K562 (cell line): ENCODE measurements at regions not wholly inside any gene's neighbourhood (a gene's known extent, or its start where the extent isn't known, plus 50 kb on each side); places are given as distances from the start of the nearest gene placed in this dataset.

ENCODE experiments used
- CHD2 ChIP-seq: IDR thresholded peaks from 2 replicates; pipeline ENCODE4 v1.6.1; 2011; ENCODE audit warnings: low read depth, low read length
- HDAC8 ChIP-seq: fragments of 450-650 bp; IDR thresholded peaks from 2 replicates; pipeline ENCODE4 v1.6.1; 2016; ENCODE audit warnings: mild to moderate bottlenecking, missing genetic modification characterization, moderate library complexity, missing compliant biosample characterization
- HMGXB4 ChIP-seq: sonication (generic); formaldehyde crosslinking; IDR thresholded peaks from 2 replicates; pipeline ENCODE4 v1.8.1; 2023; ENCODE audit warnings: mild to moderate bottlenecking, missing genetic modification reagents
- POLR2AphosphoS5 ChIP-seq: IDR thresholded peaks from 2 replicates; pipeline ENCODE4 v1.6.1; 2011; ENCODE audit warnings: mild to moderate bottlenecking, low read depth, low read length, moderate library complexity; ENCODE audit not compliant: control insufficient read depth, insufficient read depth
- SIN3A ChIP-seq, 2 experiments: fragments of 150-350 bp in 1 of 2; IDR thresholded peaks; 2 replicates each; pipeline ENCODE4 v1.6.1; 2011 to 2016; ENCODE audit warnings: borderline replicate concordance in 2 of 2, low read depth in 2 of 2, low read length in 2 of 2, mild to moderate bottlenecking in 2 of 2, moderate library complexity in 2 of 2; ENCODE audit not compliant: control insufficient read depth in 1 of 2
- ZNF217 ChIP-seq: sonication (generic); formaldehyde crosslinking; IDR thresholded peaks from 2 replicates; pipeline ENCODE4 v1.8.0; 2022; ENCODE audit warnings: mild to moderate bottlenecking, missing genetic modification reagents
- TF ChIP-seq, protein P1 (sequence below): sonication (generic); formaldehyde crosslinking; IDR thresholded peaks from 2 replicates; pipeline ENCODE4 v1.8.1; 2023; ENCODE audit warnings: mild to moderate bottlenecking, missing genetic modification reagents, moderate library complexity
- TF ChIP-seq, protein P2 (sequence below), 3 experiments: IDR thresholded peaks in 2 of 3; conservative IDR thresholded peaks in 1 of 3; 2 replicates each; pipeline ENCODE4 v1.5.1; 2011 to 2012; ENCODE audit warnings: low read length in 3 of 3, mild to moderate bottlenecking in 3 of 3, control low read depth in 2 of 3, improper control_type of control experiment in 1 of 3, inconsistent platforms in 1 of 3, low read depth in 1 of 3, mixed read lengths in 1 of 3, moderate library complexity in 1 of 3; ENCODE audit not compliant: insufficient read depth in 2 of 3
- TF ChIP-seq, protein P3 (sequence below): sonication (generic); formaldehyde crosslinking; IDR thresholded peaks from 2 replicates; pipeline ENCODE4 v1.8.0; 2022; ENCODE audit warnings: missing genetic modification reagents, mild to moderate bottlenecking, borderline replicate concordance
- TF ChIP-seq, protein P4 (sequence below): fragments of 250-450 bp; sonication (Bioruptor Pico); IDR thresholded peaks from 2 replicates; pipeline ENCODE4 v1.5.0; 2020; ENCODE audit warnings: mild to moderate bottlenecking
- TF ChIP-seq, protein P5 (sequence below), 2 experiments: IDR thresholded peaks; 2 replicates each; pipeline ENCODE4 v1.6.1; 2011; ENCODE audit warnings: borderline replicate concordance in 1 of 2, control low read depth in 1 of 2, low read depth in 1 of 2, low read length in 1 of 2, mild to moderate bottlenecking in 1 of 2, mixed read lengths in 1 of 2, moderate library complexity in 1 of 2; ENCODE audit not compliant: insufficient read depth in 1 of 2, insufficient read length in 1 of 2, poor library complexity in 1 of 2, severe bottlenecking in 1 of 2; ENCODE audit errors: extremely low read depth in 1 of 2
- TF ChIP-seq, protein P6 (sequence below): fragments of 450-650 bp; formaldehyde crosslinking; IDR thresholded peaks from 2 replicates; pipeline ENCODE4 v1.4.0; 2022; ENCODE audit warnings: mild to moderate bottlenecking, moderate library complexity

DNA sequence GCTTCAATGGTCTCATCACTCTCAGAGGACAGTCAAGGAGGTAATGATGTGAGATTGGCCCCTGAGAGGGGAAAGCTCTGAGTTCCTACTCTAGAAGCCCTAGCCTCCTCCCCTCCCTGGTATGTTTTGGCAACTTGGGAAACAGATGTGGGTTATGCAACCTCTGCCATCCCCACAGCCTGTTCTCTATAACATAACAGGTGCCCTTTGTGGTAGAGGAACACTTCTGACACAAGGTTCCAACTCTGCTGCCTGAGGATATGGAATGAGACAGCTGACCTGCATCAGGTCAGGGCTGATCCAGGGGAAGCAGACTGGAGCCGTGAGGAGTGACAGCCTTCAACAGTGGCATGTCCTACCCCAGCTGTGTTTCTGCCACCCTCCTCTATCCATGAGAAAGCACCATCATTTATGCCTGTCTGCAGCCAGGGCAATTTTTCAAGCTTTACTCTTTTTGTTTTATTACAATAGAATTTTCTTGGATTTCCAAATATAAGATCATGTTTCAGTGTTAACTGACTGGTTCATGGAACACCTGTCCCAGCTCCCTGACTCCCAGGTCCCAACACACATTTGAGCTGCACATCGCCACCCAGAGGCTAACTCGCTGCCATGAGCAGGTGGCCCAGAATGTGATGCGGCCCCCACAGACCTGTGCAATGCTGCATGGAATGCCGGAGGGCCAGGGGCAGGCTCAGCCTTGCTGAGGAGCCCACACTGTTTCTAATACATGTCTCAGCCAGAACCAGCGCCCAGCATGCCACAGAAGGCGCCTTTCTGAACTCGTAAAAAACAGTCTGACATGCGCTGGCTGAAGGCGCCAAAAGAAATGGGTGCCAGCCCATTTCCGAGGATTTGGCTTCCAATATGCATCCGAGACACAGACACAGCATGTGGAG lies 124.8 kb upstream of the CHST15 start:
- TF ChIP-seq POLR2AphosphoS5 (no peak), HDAC8 (tag) (no peak), HMGXB4 (CRISPR knock-in tag) (no peak), ZNF217 (CRISPR knock-in tag) (no peak), CHD2 (no peak), SIN3A (IDR thresholded peaks at IDR 0.05; ENCODE audit: borderline replicate concordance in 2 of 2, control insufficient read depth in 1 of 2, low read depth in 2 of 2, low read length in 2 of 2) (no peak)
- TF ChIP-seq, protein P1, sequence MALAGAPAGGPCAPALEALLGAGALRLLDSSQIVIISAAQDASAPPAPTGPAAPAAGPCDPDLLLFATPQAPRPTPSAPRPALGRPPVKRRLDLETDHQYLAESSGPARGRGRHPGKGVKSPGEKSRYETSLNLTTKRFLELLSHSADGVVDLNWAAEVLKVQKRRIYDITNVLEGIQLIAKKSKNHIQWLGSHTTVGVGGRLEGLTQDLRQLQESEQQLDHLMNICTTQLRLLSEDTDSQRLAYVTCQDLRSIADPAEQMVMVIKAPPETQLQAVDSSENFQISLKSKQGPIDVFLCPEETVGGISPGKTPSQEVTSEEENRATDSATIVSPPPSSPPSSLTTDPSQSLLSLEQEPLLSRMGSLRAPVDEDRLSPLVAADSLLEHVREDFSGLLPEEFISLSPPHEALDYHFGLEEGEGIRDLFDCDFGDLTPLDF (CRISPR knock-in tag) = no peak
- TF ChIP-seq, protein P2, sequence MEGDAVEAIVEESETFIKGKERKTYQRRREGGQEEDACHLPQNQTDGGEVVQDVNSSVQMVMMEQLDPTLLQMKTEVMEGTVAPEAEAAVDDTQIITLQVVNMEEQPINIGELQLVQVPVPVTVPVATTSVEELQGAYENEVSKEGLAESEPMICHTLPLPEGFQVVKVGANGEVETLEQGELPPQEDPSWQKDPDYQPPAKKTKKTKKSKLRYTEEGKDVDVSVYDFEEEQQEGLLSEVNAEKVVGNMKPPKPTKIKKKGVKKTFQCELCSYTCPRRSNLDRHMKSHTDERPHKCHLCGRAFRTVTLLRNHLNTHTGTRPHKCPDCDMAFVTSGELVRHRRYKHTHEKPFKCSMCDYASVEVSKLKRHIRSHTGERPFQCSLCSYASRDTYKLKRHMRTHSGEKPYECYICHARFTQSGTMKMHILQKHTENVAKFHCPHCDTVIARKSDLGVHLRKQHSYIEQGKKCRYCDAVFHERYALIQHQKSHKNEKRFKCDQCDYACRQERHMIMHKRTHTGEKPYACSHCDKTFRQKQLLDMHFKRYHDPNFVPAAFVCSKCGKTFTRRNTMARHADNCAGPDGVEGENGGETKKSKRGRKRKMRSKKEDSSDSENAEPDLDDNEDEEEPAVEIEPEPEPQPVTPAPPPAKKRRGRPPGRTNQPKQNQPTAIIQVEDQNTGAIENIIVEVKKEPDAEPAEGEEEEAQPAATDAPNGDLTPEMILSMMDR (IDR thresholded peaks at IDR 0.05 in 2 of 3, conservative IDR thresholded peaks at IDR 0.05 in 1 of 3; ENCODE audit: insufficient read depth in 2 of 3, low read depth in 1 of 3, low read length in 3 of 3) = 0 out of 6 replicates have a peak, but pooled peaks of 1 of the 3 experiments have one; percentile 10
- TF ChIP-seq, protein P3, sequence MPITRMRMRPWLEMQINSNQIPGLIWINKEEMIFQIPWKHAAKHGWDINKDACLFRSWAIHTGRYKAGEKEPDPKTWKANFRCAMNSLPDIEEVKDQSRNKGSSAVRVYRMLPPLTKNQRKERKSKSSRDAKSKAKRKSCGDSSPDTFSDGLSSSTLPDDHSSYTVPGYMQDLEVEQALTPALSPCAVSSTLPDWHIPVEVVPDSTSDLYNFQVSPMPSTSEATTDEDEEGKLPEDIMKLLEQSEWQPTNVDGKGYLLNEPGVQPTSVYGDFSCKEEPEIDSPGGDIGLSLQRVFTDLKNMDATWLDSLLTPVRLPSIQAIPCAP (CRISPR knock-in tag) = no peak
- TF ChIP-seq, protein P4, sequence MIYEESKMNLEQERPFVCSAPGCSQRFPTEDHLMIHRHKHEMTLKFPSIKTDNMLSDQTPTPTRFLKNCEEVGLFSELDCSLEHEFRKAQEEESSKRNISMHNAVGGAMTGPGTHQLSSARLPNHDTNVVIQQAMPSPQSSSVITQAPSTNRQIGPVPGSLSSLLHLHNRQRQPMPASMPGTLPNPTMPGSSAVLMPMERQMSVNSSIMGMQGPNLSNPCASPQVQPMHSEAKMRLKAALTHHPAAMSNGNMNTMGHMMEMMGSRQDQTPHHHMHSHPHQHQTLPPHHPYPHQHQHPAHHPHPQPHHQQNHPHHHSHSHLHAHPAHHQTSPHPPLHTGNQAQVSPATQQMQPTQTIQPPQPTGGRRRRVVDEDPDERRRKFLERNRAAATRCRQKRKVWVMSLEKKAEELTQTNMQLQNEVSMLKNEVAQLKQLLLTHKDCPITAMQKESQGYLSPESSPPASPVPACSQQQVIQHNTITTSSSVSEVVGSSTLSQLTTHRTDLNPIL (CRISPR knock-in tag) = no peak
- TF ChIP-seq, protein P5, sequence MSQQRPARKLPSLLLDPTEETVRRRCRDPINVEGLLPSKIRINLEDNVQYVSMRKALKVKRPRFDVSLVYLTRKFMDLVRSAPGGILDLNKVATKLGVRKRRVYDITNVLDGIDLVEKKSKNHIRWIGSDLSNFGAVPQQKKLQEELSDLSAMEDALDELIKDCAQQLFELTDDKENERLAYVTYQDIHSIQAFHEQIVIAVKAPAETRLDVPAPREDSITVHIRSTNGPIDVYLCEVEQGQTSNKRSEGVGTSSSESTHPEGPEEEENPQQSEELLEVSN (IDR thresholded peaks at IDR 0.05; ENCODE audit: borderline replicate concordance in 1 of 2, extremely low read depth in 1 of 2, insufficient read depth in 1 of 2, insufficient read length in 1 of 2, low read depth in 1 of 2, low read length in 1 of 2, poor library complexity in 1 of 2, severe bottlenecking in 1 of 2) = no peak
- TF ChIP-seq, protein P6, sequence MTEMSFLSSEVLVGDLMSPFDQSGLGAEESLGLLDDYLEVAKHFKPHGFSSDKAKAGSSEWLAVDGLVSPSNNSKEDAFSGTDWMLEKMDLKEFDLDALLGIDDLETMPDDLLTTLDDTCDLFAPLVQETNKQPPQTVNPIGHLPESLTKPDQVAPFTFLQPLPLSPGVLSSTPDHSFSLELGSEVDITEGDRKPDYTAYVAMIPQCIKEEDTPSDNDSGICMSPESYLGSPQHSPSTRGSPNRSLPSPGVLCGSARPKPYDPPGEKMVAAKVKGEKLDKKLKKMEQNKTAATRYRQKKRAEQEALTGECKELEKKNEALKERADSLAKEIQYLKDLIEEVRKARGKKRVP (CRISPR knock-in tag) = no peak
